ENCODE measurements at regions not wholly inside any gene's neighbourhood (a gene's known extent, or its start where the extent isn't known, plus 50 kb on each side); places are given as distances from the start of the nearest gene placed in this dataset.
A peak's percentile ranks its signal among the peaks of the same experiment; 100 is the strongest.
"Not testable (repeated sequence)": the region's sequence is repeated elsewhere in the genome, so short reads cannot be mapped to it uniquely, and the experiment has no call there.

DNA sequence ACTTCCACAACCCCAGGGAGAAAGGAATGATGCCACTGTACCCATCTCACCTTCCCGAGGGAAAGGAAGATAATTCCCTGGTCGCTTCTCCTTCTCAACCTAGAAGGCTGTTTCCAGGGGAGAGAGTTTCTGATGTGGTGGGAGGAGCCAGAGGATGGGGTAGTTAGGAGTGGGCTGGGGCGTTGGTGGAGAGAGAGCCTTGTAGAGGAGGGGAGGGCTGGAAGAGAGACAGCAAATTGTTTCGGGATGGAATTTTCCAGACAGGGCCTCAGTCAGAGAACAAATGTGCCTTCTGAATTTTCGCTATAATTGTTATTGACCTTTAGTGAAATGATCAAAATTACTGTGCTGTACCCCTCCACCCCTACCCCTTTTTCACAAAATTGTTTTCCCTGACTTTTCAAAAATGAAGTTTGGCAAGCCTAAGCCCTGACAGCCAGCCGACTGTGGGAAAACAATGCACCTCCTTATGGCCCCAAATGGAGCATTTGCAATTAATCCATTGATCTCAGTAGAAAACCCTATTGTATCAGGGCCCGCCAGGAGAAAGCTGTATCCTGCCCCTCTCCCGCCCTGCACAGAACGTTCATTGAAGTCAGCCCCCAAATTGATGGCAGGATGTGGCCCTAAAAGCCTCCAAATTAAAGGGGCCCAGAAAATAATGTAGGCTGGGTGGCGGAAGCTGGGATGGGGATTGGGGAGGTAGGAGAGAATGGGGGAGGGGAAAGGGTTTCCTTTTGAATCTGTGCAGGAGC is 69.1 kb upstream of the JUN start:
- H3K9me3 Mint-ChIP-seq (ENCODE audit: low read depth): no peaks in the 10 kb centered on the region
- DNase-seq (no peak), ATAC-seq (no peak)
- CTCF ChIA-PET: interaction anchor here (1.2 kb wide), 1 partner anchor 846 kb away, joined by 3 read pairs; no protein-coding TSS in a partner anchor
- H3K36me3 Mint-ChIP-seq (ENCODE audit: low read depth): no peaks in the 10 kb centered on the region
- H3K27ac Mint-ChIP-seq: no peak overlapping the region
- intact Hi-C loops (cut with DNase I, micrococcal nuclease): no loop called here
- POLR2A ChIA-PET: no interaction called here
- peaks cover 18% of the 10 kb centered on the region for H3K4me1 Mint-ChIP-seq
- no peaks in the 10 kb centered on the region for H3K27me3 Mint-ChIP-seq
- H3K4me3 Mint-ChIP-seq: no peak overlapping the region

DNA sequence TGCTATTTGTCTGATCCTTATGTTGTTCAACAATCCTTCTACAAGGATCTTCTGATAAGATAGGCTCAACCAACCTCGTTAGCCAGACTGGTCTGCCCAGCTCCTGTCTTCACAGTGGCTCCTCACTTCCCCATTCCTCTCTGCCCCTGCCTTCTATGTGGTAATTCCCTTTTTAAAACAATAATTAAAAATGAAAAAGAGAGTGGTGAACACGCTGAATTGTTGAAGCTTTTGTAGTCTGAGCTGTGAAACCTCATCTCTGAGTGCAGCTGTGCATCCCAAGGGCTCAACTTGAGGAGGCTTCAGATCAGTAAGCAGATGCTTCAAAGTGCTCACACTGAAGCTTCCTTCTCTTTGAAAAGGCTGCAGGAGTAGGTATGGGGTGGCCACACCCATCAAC is 70.7 kb upstream of the JUN start:
- Mint-ChIP-seq H3K4me1 (peaks cover 30% of the 10 kb centered on the region), H3K9me3 (ENCODE audit: low read depth) (no peaks in the 10 kb centered on the region), H3K4me3 (no peak overlapping the region), H3K27ac (no peak overlapping the region), H3K27me3 (no peaks in the 10 kb centered on the region), H3K36me3 (ENCODE audit: low read depth) (no peaks in the 10 kb centered on the region)
- DNase-seq (no peak), ATAC-seq (no peak)
- ChIA-PET CTCF (interaction anchor here (0.7 to 0.8 kb wide), 2 partner anchors 35 to 844 kb away, joined by 3 read pairs; no protein-coding TSS in a partner anchor), POLR2A (no interaction called here)
- intact Hi-C loops (cut with DNase I, micrococcal nuclease): no loop called here

DNA sequence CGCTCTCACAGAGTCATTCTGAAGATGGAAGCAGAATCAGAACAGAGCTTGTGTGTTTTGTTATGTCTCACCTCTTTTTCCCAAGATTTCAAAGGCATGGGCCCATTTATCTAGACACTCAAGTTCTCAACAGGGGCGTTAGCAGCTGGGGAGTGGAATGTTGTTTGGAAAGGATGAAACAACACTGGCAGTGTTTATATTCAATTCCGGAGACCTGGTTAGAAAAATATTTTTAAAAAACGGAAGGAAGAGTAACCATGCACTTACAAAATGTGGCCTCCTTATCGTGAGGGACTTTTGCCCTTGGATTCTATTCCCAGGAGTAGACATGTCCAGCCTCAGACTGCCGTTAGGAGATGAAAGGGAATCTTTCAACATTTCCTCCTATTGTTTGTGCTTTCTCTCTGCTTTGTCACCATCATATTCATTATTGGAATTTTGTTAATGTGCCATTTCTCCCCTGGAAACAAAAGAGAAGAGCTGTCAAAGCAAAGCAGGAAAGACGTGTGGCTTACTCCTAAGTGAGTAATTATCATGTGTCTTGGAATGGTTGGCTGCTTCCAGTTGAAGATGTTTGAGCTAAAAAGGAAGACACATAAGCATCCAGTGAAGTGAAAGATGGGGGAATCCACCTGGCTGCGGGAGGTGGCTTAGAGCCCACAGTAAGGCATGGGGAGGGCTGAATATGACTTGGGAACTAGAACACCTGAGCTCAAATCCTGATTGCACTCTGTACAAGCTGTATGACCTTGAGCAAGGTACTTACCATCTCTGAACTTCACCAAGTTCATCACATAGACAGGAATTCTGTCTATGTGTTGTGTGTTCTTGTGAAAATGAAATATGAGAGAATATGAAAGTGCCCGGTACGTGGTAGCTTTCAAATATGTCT is 71.7 kb upstream of the JUN start:
- no peak for ATAC-seq
- Mint-ChIP-seq H3K27me3 (no peaks in the 10 kb centered on the region), H3K4me3 (no peak overlapping the region), H3K36me3 (ENCODE audit: low read depth) (no peaks in the 10 kb centered on the region), H3K27ac (no peak overlapping the region), H3K4me1 (peaks cover 34% of the 10 kb centered on the region), H3K9me3 (ENCODE audit: low read depth) (no peaks in the 10 kb centered on the region)
- intact Hi-C loops (cut with DNase I, micrococcal nuclease): loop anchor here in 1 of 2 experiments (5.0 kb wide), 1 partner anchor 842 kb away; no protein-coding TSS in a partner anchor
- CTCF ChIA-PET: interaction anchor here (0.7 to 2.4 kb wide), 4 partner anchors 9 to 843 kb away, joined by 3 to 6 read pairs (median 4); no protein-coding TSS in a partner anchor
- POLR2A ChIA-PET: interaction anchor here (1.1 kb wide), 1 partner anchor 36 kb away, joined by 3 read pairs; no protein-coding TSS in a partner anchor
- DNase-seq: no peak

DNA sequence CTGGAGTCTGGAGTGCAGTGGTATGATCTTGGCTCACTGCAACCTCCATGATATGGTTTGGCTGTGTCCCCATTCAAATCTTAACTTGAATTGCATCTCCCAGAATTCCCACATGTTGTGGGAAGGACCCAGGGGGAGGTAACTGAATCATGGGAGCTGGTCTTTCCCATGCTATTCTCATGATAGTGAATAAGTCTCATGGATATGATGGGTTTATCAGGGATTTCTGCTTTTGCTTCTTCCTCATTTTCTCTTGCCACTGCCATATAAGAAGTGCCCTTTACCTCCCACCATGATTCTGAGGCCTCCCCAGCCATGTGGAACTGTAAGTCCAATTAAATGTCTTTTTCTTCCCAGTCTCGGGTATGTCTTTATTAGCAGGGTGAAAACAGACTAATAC is 72.4 kb upstream of the JUN start:
- H3K4me3 Mint-ChIP-seq; ATAC-seq; H3K9me3 Mint-ChIP-seq (ENCODE audit: low read depth); H3K27ac Mint-ChIP-seq; DNase-seq; H3K36me3 Mint-ChIP-seq (ENCODE audit: low read depth); H3K27me3 Mint-ChIP-seq: not testable (repeated sequence)
- ChIA-PET CTCF (interaction anchor here (0.6 to 2.4 kb wide), 2 partner anchors 9 to 10 kb away, joined by 3 to 6 read pairs; no protein-coding TSS in a partner anchor), POLR2A (interaction anchor here (1.1 kb wide), 1 partner anchor 37 kb away, joined by 3 read pairs; no protein-coding TSS in a partner anchor)
- peaks cover 38% of the 10 kb centered on the region for H3K4me1 Mint-ChIP-seq
- intact Hi-C loops (cut with DNase I, micrococcal nuclease): loop anchor here in 1 of 2 experiments (5.0 kb wide), 1 partner anchor 841 kb away; no protein-coding TSS in a partner anchor

DNA sequence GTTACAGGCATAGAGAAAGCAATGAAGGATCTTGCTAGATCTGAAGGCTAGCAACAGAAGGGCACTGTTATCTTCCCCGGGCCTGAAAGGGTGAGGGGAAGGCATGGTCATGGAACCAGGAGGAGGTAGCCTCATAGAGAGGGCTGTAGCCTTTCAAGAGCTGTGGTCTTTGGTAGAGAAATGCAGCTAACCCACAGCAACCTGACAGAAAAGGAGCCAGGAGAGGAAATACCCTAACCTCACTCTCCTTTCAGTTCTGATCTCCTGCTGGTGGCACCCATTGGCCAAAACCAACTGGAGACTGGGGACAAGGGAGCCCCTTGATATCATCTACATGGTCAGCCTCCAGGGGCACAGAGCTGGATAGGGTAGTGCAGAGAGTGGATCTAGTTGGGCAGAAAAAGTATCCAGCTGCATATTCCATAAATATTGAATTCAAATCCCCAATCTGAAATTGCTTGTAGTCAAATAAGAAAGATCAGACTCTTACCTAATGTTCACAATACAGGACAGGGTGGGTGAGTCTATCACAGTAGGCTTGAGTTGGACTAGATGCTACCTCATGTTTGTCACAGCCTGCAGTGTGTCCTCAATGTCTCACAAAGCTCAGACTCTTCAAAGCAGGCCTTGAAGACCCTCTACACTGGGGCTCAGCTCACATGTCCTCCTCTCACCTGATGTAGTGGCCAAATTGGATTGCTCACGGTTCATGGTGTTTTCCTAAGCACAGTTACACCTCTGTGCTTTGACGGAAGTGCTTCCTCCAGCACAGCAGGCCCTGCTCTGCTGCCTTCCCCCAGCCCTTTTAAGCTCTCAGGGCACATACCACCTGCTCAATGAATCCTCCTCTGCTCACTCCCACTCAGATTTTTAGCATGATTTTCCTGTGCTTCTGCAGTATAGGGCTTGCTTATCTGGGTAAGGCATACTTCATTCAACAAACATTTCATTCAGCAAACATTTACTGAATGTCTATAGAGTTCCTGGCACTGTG is 74.1 kb upstream of the JUN start:
- Mint-ChIP-seq H3K4me1 (peaks cover 38% of the 10 kb centered on the region), H3K27me3 (no peaks in the 10 kb centered on the region), H3K4me3 (no peak overlapping the region), H3K27ac (peak overlapping the region; percentile 80), H3K36me3 (ENCODE audit: low read depth) (no peaks in the 10 kb centered on the region), H3K9me3 (ENCODE audit: low read depth) (no peaks in the 10 kb centered on the region)
- DNase-seq (peak; percentile 44), ATAC-seq (peak; percentile 75)
- ChIA-PET CTCF (interaction anchor here (0.8 to 1.8 kb wide), 3 partner anchors 12 to 901 kb away, joined by 3 to 6 read pairs (median 5); no protein-coding TSS in a partner anchor), POLR2A (interaction anchor here (0.6 kb wide), 1 partner anchor 117 kb away, joined by 3 read pairs; no protein-coding TSS in a partner anchor)
- intact Hi-C loops (cut with DNase I, micrococcal nuclease): loop anchor here in 1 of 2 experiments (1.0 to 5.0 kb wide), 2 partner anchors 42 to 839 kb away; no protein-coding TSS in a partner anchor

DNA sequence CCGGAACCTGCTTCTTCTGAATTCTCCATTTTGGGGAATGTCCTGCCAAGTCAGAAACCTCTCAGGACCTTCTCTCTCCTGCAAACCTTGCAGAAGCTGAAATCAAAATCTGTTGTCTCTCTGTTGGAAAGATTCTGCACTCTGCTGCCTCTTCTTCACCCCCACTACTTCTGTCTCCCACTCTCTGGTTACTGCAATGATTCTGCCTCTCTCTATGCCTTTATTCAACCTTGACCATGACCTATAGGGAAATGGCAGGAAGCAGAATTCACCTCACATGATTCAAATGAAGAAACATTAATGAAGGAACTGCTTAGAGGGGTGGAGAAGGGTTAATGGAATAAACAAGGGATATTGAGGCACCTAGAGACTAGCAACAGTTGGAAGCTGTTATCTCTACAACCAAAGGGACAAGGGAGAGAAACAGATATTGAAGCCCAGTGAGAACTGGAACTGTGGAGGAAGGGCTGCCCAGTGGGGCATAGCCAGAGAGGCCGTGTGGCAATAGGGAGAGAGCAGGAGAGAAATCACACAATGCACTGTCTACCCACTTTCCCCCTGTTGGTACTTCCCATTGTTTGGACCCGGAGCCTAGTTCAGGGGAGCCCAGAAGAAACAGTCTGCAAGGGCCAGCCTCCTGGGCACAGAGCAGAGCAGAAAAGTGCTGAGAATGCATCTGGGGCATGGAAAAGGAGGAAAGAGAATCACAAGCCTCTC is 76.1 kb upstream of the JUN start:
- no peak overlapping the region for H3K27ac Mint-ChIP-seq
- no peaks in the 10 kb centered on the region for H3K9me3 Mint-ChIP-seq (ENCODE audit: low read depth)
- ChIA-PET POLR2A (no interaction called here), CTCF (interaction anchor here (1.2 kb wide), 1 partner anchor 78 kb away, joined by 3 read pairs; no protein-coding TSS in a partner anchor)
- intact Hi-C loops (cut with DNase I, micrococcal nuclease): loop anchor here in 1 of 2 experiments (5.0 kb wide), 1 partner anchor 837 kb away; no protein-coding TSS in a partner anchor
- no peaks in the 10 kb centered on the region for H3K36me3 Mint-ChIP-seq (ENCODE audit: low read depth)
- no peak for ATAC-seq
- no peak overlapping the region for H3K4me3 Mint-ChIP-seq
- no peak for DNase-seq
- H3K27me3 Mint-ChIP-seq: no peaks in the 10 kb centered on the region
- H3K4me1 Mint-ChIP-seq: peaks cover 33% of the 10 kb centered on the region

DNA sequence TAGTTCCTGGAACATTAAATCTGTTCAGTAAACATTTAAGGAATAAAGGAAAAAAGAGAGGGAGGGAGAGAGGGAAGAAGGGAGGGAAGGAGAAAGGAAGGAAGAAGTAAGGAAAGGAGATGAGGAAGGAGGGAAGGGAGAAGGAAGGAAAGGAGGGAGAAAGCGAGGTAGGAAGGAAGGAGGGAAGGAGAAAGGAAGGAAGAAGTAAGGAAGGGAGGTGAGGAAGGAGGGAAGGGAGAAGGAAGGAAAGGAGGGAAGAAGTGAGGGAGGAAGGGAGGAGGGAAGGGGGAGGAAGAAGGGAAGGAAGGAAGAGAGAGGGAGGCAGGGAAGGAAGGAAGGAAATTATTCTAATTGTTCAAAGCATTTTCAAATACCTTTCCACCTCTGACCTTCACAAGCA is 77.2 kb upstream of the JUN start:
- no peak overlapping the region for H3K27ac Mint-ChIP-seq
- intact Hi-C loops (cut with DNase I, micrococcal nuclease): no loop called here
- peaks cover 31% of the 10 kb centered on the region for H3K4me1 Mint-ChIP-seq

DNA sequence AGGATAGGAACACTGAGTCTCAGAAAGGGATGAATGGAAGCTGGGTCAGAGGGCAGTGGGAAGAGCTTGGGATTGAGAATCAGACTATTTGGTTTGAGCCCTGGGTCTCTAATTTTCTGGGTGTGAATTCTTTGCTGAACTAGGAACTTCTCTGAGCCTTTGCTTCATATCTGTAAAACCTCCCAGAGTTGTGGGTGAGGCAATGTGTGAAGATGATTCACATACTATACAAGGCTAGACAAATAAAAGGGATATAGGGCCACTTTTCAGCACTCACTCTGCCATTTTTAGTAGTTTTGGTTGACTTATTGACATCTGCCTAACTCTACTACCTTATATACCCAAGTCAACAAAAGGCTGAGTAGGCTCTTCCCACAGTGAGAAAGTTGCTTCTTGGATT is 77.7 kb upstream of the JUN start:
- no peaks in the 10 kb centered on the region for H3K36me3 Mint-ChIP-seq (ENCODE audit: low read depth)
- POLR2A ChIA-PET: no interaction called here
- DNase-seq: no peak
- H3K4me3 Mint-ChIP-seq: no peak overlapping the region
- CTCF ChIA-PET: interaction anchor here (1.2 kb wide), 1 partner anchor 80 kb away, joined by 3 read pairs; no protein-coding TSS in a partner anchor
- no peak overlapping the region for H3K27ac Mint-ChIP-seq
- ATAC-seq: no peak
- H3K9me3 Mint-ChIP-seq (ENCODE audit: low read depth): no peaks in the 10 kb centered on the region
- no peaks in the 10 kb centered on the region for H3K27me3 Mint-ChIP-seq
- peaks cover 31% of the 10 kb centered on the region for H3K4me1 Mint-ChIP-seq
- intact Hi-C loops (cut with DNase I, micrococcal nuclease): no loop called here

More for the DNA sequence above, 77.2 kb upstream of the JUN start:
- no peaks in the 10 kb centered on the region for H3K9me3 Mint-ChIP-seq (ENCODE audit: low read depth)
- no peak for ATAC-seq
- H3K4me3 Mint-ChIP-seq: no peak overlapping the region
- ChIA-PET CTCF (interaction anchor here (1.2 kb wide), 1 partner anchor 79 kb away, joined by 3 read pairs; no protein-coding TSS in a partner anchor), POLR2A (no interaction called here)
- DNase-seq: no peak
- no peaks in the 10 kb centered on the region for H3K36me3 Mint-ChIP-seq (ENCODE audit: low read depth)
- no peaks in the 10 kb centered on the region for H3K27me3 Mint-ChIP-seq

DNA sequence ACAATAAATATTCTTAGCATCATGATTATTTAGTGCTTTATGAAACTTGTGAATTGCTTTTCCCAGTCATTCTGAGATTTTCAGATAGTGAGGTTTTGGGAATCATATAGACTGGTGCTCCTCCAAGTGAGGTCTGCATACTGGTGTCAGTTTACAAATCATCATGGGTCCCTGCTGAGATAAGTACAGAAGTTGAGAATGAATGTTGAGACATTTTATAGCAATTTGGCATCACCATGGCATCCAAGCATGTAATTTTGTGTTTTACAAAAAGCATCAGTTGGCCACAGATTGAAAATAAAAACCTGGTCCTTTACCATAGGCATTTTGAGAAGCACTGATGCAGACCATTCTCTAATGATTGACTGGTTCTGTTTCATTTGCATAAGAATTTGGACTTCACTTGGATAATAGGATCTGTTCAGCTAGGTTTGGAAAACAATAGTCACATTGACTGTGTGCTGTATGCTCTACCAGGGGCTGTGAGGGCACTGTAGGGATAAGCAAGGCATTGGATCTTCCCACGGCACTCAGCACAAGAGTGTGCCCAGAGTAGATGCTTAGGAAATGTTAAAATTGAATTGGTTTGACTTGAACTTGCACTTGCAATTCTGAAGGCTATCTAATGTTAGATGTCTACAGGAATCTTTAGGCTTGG is 79.0 kb upstream of the JUN start:
- Mint-ChIP-seq H3K27me3 (no peaks in the 10 kb centered on the region), H3K9me3 (ENCODE audit: low read depth) (no peaks in the 10 kb centered on the region), H3K27ac (no peak overlapping the region), H3K4me1 (peaks cover 21% of the 10 kb centered on the region), H3K36me3 (ENCODE audit: low read depth) (no peaks in the 10 kb centered on the region), H3K4me3 (no peak overlapping the region)
- intact Hi-C loops (cut with DNase I, micrococcal nuclease): no loop called here
- POLR2A ChIA-PET: no interaction called here
- no peak for DNase-seq
- no peak for ATAC-seq
- CTCF ChIA-PET: no interaction called here

DNA sequence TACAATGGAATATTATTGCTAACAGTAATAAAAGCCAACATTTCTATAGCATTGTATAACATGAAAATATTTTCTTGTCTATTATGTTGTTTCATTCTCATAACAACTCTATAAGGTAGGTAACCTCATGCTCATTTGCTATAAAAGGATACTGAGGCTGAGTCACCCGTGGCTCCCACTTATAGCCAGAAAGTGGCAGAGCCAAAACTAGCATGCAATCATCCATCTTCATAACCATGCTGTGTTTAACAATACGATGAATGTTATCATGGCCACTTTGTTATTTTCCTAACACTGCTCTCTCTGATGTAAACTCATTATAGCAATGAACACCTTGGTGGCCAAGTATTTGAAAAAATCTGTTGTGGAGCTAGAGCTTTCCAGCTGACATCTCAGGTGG is 80.8 kb upstream of the JUN start:
- Mint-ChIP-seq H3K27ac (no peak overlapping the region), H3K9me3 (ENCODE audit: low read depth) (no peaks in the 10 kb centered on the region), H3K36me3 (ENCODE audit: low read depth) (no peaks in the 10 kb centered on the region), H3K4me3 (no peak overlapping the region), H3K27me3 (no peaks in the 10 kb centered on the region), H3K4me1 (peaks cover 7% of the 10 kb centered on the region)
- ChIA-PET POLR2A (no interaction called here), CTCF (no interaction called here)
- DNase-seq (no peak), ATAC-seq (no peak)
- intact Hi-C loops (cut with DNase I, micrococcal nuclease): no loop called here

Measured in activated CD4-positive, alpha-beta T cell treated with anti-CD3 and anti-CD28 coated beads for 36 hours (primary cell).